ENCODE measurements at regions not wholly inside any gene's neighbourhood (a gene's known extent, or its start where the extent isn't known, plus 50 kb on each side); places are given as distances from the start of the nearest gene placed in this dataset.

DNA sequence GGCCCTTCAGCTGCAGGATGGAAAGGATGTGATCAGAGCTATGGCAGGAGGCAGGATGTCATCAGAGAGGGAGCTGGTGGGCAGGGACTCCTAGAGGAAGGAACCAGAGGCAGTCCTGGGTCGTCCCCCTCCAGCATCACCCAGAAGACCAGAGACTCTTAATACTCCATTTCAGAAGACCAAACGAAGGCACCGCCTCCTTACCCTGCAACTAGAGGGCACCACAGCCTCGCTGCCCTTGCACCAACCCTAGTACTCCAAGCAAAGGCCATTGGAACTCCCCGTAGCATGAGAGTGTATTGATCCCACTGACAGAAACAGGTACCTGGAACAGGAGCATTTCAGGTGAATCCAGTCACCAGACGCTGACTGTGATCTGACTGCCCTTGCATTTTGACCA lies 598.1 kb downstream of the NPHP4 start:
- no peak overlapping the region for H3K4me3 ChIP-seq
- H3K27ac ChIP-seq: no peak overlapping the region
- WGBS, 4 donors: 60 to 71% (median 67%) methylated on average over 6 of the region's 6 CpGs
- peaks cover 0 to 2% (median 0%) of the 10 kb centered on the region in 12 donors for H3K9me3 ChIP-seq
- H3K27me3 ChIP-seq: peaks cover 0 to 36% (median 9%) of the 10 kb centered on the region in 9 donors
- intact Hi-C loops (cut with DNase I): no loop called here
- ATAC-seq (no peak), DNase-seq (no peak)
- no peak for TF ChIP-seq POLR2A (IDR thresholded peaks at IDR 0.05)
- TF ChIP-seq, protein P1, sequence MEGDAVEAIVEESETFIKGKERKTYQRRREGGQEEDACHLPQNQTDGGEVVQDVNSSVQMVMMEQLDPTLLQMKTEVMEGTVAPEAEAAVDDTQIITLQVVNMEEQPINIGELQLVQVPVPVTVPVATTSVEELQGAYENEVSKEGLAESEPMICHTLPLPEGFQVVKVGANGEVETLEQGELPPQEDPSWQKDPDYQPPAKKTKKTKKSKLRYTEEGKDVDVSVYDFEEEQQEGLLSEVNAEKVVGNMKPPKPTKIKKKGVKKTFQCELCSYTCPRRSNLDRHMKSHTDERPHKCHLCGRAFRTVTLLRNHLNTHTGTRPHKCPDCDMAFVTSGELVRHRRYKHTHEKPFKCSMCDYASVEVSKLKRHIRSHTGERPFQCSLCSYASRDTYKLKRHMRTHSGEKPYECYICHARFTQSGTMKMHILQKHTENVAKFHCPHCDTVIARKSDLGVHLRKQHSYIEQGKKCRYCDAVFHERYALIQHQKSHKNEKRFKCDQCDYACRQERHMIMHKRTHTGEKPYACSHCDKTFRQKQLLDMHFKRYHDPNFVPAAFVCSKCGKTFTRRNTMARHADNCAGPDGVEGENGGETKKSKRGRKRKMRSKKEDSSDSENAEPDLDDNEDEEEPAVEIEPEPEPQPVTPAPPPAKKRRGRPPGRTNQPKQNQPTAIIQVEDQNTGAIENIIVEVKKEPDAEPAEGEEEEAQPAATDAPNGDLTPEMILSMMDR (IDR thresholded peaks at IDR 0.05): no peak
- no peaks in the 10 kb centered on the region for H3K36me3 ChIP-seq
- H3K4me1 ChIP-seq: no peaks in the 10 kb centered on the region

DNA sequence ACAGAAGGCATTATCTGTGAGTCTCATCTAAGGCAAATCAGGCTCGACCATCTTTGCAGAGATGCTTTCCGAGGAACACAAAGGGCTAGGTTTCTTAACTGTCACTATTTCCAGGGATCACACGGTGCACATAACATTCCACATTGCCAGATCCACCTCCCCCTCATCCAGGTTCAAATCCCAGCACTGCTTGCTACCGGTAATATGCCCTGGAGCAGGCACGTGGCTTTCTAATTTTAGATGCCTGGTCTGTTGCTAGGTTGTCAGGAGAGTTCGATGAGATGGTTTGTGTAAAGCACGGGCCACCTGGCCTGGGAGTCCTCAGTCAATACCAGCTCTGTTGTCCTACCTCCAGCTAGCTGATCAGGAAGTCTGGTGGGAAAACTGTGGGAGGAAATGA lies 598.6 kb downstream of the NPHP4 start:
- no peak for TF ChIP-seq POLR2A (IDR thresholded peaks at IDR 0.05)
- TF ChIP-seq, protein P1 (IDR thresholded peaks at IDR 0.05): no peak
- Histone ChIP-seq H3K4me3 (no peak overlapping the region), H3K9me3 (peaks cover 0 to 2% (median 0%) of the 10 kb centered on the region in 12 donors), H3K36me3 (no peaks in the 10 kb centered on the region), H3K4me1 (no peaks in the 10 kb centered on the region), H3K27ac (no peak overlapping the region), H3K27me3 (peaks cover 0 to 41% (median 9%) of the 10 kb centered on the region in 9 donors)
- DNase-seq: no peak
- intact Hi-C loops (cut with DNase I): no loop called here
- WGBS, 4 donors: 51 to 59% (median 55%) methylated on average over 7 of the region's 7 CpGs
- ATAC-seq: no peak

DNA sequence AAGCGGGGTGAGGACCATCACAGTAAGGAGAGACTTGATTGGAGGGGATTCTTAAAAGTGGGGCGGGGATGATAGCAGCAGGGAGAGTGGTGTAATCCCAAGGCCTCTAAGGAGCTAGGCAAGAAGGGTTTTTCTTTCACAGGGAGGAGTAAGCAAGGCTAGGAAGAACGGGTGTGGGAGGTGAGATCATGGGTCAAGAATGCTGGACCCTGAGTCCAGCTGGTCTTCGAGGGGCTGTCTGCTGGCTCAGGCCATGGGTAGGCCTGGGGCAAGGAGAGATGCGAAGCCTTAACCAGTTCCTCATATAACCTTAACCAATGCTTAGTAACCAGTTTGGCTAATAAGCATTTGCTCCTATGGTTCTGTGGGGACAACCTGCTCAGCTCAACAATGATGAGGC lies 599.1 kb downstream of the NPHP4 start:
- H3K9me3 ChIP-seq: peaks cover 0 to 2% (median 0%) of the 10 kb centered on the region in 12 donors
- no peak overlapping the region for H3K4me3 ChIP-seq
- no peaks in the 10 kb centered on the region for H3K36me3 ChIP-seq
- intact Hi-C loops (cut with DNase I): no loop called here
- TF ChIP-seq POLR2A (IDR thresholded peaks at IDR 0.05): no peak
- TF ChIP-seq, protein P1 (IDR thresholded peaks at IDR 0.05): no peak
- 60 to 68% (median 66%) methylated on average over 5 of the region's 5 CpGs for WGBS, 4 donors
- H3K27me3 ChIP-seq: peaks cover 0 to 45% (median 9%) of the 10 kb centered on the region in 9 donors
- ATAC-seq: no peak
- no peak for DNase-seq
- no peak overlapping the region for H3K27ac ChIP-seq
- no peaks in the 10 kb centered on the region for H3K4me1 ChIP-seq

DNA sequence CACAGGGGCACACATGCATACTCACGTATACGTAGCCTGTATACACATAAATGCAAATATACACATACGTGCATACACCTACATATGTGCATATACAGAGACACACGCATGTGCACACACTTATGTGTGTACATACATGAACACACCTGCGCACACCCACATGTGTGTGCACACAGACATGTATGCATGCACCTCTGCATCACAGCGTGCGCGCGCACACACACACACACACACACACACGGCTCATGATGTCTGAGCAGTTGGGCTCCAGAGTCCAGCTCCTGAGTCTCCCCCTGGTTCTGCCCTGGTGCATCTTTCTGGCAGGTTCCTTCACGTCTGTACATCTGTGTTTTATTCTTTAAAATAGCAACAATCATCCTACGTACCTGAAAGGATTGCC lies 600.5 kb downstream of the NPHP4 start:
- H3K36me3 ChIP-seq: no peaks in the 10 kb centered on the region
- DNase-seq (no peak), ATAC-seq (no peak)
- TF ChIP-seq POLR2A (IDR thresholded peaks at IDR 0.05): no peak
- TF ChIP-seq, protein P1 (IDR thresholded peaks at IDR 0.05): no peak
- 91 to 93% (median 93%) methylated on average over 11 to 12 of the region's 12 CpGs for WGBS, 4 donors
- H3K27ac ChIP-seq: no peak overlapping the region
- H3K4me1 ChIP-seq: no peaks in the 10 kb centered on the region
- intact Hi-C loops (cut with DNase I): no loop called here
- H3K9me3 ChIP-seq: peaks cover 0 to 2% (median 0%) of the 10 kb centered on the region in 12 donors
- H3K27me3 ChIP-seq: peaks cover 0 to 54% (median 9%) of the 10 kb centered on the region in 9 donors
- no peak overlapping the region for H3K4me3 ChIP-seq

Data from heart left ventricle (tissue), 16 donors.